ENCODE measurements at regions not wholly inside any gene's neighbourhood (a gene's known extent, or its start where the extent isn't known, plus 50 kb on each side); places are given as distances from the start of the nearest gene placed in this dataset.

DNA sequence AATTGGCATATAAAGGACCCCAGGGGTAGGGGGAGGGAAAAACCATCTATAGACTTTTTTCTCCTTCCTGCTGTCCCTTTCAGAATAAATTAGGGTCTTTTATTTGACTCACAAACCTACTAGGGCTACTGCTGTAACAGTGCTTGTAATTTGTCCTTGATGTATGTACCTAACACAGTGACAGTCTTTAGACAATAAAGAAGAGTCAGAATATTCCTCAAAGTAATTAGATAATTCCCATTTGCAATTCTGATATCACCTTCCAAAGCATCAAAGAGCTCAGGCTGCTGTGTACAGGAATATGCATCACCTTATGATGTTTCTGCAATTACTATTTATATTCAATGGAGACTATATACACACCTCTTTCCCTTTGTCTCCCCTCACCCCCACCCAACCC lies 161.7 kb downstream of the MREG start:
- H3K14ac ChIP-seq (ENCODE audit: insufficient read length), result no peak overlapping the region
- ChIA-PET POLR2A (ENCODE audit: partially characterized antibody) (no interaction called here), CTCF (ENCODE audit: partially characterized antibody) (interaction anchor here (1.1 to 4.0 kb wide), 5 partner anchors 11 to 57 kb away, joined by 3 to 19 read pairs (median 4); no protein-coding TSS in a partner anchor)
- H3K4me2 ChIP-seq (ENCODE audit: insufficient read depth in 1 of 2, low read depth in 2 of 2, low read length in 2 of 2), result no peak overlapping the region
- H3K36me3 ChIP-seq (ENCODE audit: control insufficient read depth in 2 of 4, insufficient read depth in 4 of 4, low read length in 3 of 4), result no peaks in the 10 kb centered on the region; a peak in 1 of 8 replicates
- no peaks in the 10 kb centered on the region for H3K79me2 ChIP-seq (ENCODE audit: control insufficient read depth in 1 of 2, insufficient read depth in 2 of 2, low read length in 2 of 2)
- TF ChIP-seq MAFK (IDR thresholded peaks at IDR 0.05; ENCODE audit: low read depth, low read length), result no peak
- TF ChIP-seq POLR2AphosphoS5 (IDR thresholded peaks at IDR 0.05; ENCODE audit: low read depth, low read length), result no peak
- H2BK5ac ChIP-seq (ENCODE audit: low read depth, low read length), result no peak overlapping the region
- no peak overlapping the region for H4K8ac ChIP-seq (ENCODE audit: extremely low read depth, insufficient read depth, low read length)
- H2BK120ac ChIP-seq (replicated peaks; ENCODE audit: low read depth, low read length), result no peak overlapping the region
- H3K27ac ChIP-seq (ENCODE audit: low read depth, low read length), result no peak overlapping the region
- no peak overlapping the region for H2BK15ac ChIP-seq (ENCODE audit: low read length)
- no peaks in the 10 kb centered on the region for H3K4me1 ChIP-seq (replicated peaks in 1 of 4; ENCODE audit: control insufficient read depth in 3 of 4, insufficient read depth in 4 of 4, low read length in 3 of 4)
- no peaks in the 10 kb centered on the region for H4K20me1 ChIP-seq (replicated peaks in 1 of 2; ENCODE audit: control insufficient read depth in 1 of 2, insufficient read depth in 2 of 2, low read length in 2 of 2)
- no peak overlapping the region for H2AFZ ChIP-seq (ENCODE audit: low read length)
- H3K79me1 ChIP-seq (ENCODE audit: low read depth, low read length), result no peaks in the 10 kb centered on the region
- H3K4me3 ChIP-seq (ENCODE audit: extremely low read depth in 1 of 4, insufficient read depth in 2 of 4, low read depth in 3 of 4, low read length in 4 of 4), result no peak overlapping the region
- DNase-seq (ENCODE audit: low read depth in 1 of 2, low spot score in 2 of 2) (no peak), FAIRE-seq (no peak)
- no peaks in the 10 kb centered on the region for H3K23me2 ChIP-seq (ENCODE audit: low read depth, low read length)
- H3K4ac ChIP-seq (replicated peaks; ENCODE audit: insufficient read length, low read depth, low read length), result no peak overlapping the region
- no peak overlapping the region for H2AK5ac ChIP-seq (ENCODE audit: low read depth, low read length)
- no peak overlapping the region for H4K91ac ChIP-seq (replicated peaks; ENCODE audit: insufficient read length, low read length)
- H3K18ac ChIP-seq (ENCODE audit: extremely low read depth, low read length), result no peak overlapping the region
- no peak overlapping the region for H3K23ac ChIP-seq (ENCODE audit: insufficient read length)
- no peak overlapping the region for H2BK12ac ChIP-seq (ENCODE audit: low read depth, low read length)
- peaks cover 6 to 9% of the 10 kb centered on the region in 2 experiments for H3K9me3 ChIP-seq (ENCODE audit: insufficient read depth in 2 of 2, low read depth in 1 of 2, low read length in 1 of 2)
- no peaks in the 10 kb centered on the region for H3K27me3 ChIP-seq (replicated peaks in 1 of 4; ENCODE audit: control insufficient read depth in 3 of 4, extremely low read depth in 1 of 4, insufficient read depth in 3 of 4, low read length in 3 of 4)
- H3K56ac ChIP-seq (replicated peaks; ENCODE audit: insufficient read length, low read depth, low read length), result no peak overlapping the region
- H3K9ac ChIP-seq (replicated peaks in 1 of 4; ENCODE audit: extremely low read depth in 1 of 4, low read depth in 3 of 4, low read length in 3 of 4), result no peak overlapping the region
- no peak overlapping the region for H4K5ac ChIP-seq (ENCODE audit: insufficient read length, low read depth, low read length)
- no peak overlapping the region for H2BK20ac ChIP-seq (ENCODE audit: low read length)

Data from H1 (cell line).